NOMO-1 treated with DMSO at 0.1 percent for 48 hours (cell line): ENCODE measurements at regions not wholly inside any gene's neighbourhood (a gene's known extent, or its start where the extent isn't known, plus 50 kb on each side); places are given as distances from the start of the nearest gene placed in this dataset.

Experiments
- DNase-seq: peaks from one replicate; lab custom pipeline; 2025; ENCODE audit not compliant: unreplicated experiment; lab: John Stamatoyannopoulos, UW

DNA sequence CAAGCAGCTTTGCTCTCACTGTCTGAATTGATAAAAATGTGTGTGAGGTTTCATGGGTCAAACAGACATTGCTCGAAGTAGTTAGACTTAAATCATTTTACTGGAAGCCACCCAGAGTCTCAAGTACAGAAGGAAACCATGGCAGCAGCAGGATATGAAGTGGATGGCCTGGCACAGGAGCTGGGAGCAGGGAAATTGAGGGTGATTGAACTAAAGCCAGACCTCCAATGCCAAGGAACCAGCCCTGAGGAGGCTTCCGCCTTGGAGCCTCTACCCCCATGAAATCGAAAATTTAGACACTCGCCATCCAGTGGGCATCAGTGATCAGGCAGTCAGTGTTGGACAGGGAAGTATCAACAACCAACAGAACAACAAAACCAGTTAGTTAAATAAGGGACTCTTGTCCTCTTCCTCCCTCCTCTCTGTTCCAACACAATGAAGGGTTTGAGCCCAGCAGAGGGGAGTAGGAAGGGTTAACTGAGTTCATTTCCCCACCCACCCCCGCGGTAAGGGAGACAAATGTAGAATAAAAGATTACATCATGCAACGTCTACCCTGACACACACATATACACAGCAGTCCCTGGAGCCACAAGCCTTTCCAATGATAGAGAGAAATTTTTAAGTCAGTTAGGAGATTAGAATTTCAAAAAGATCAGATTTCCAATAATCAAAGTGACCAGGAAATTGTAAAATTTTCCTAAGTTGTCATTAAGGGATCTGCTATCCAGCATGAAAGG is 156.3 kb downstream of the SLC16A9 start:
- DNase-seq, result no peak

DNA sequence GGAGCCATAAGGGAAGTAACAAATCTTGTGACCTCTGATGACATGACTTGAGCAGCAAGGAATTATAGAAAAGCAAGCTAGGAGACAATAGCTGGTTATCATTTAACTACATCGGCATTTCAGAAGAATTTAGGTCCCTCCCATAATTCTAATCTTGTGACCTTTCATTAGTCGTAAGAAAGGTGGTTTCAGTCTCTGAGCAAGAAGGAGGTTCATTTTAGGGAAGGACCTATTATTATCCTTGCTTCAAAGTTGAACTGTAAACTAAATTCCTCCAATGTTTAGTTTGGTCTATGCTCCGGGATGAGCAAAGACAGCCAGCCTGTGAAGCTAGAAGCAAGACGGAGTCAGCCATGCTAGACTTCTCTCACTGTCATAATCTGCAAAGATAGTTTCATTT is 159.6 kb downstream of the SLC16A9 start:
- DNase-seq, result no peak

DNA sequence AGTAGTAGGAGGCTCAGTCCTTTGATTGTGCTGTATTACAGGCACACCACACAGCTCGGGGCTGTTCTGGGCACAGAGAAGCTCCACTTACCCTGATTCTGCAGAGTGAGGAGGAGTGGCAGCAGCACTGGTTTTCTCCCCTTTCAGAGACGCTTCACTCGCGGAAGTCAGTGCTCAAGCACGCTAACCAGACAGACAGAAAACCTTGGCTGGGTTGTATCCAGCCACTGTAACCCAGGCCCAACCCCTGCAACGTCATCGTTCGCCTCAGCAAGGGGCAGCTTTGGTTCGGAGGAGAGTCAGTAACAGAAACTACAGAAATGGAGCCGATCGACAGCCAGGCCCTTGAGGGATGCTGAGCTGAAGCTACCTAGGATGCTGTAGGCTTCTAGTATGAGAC is 171.0 kb downstream of the SLC16A9 start:
- DNase-seq, result no peak

- no peak for DNase-seq
These were observed 172.1 kb downstream of the SLC16A9 start for GRCh38 chr10:59537501-59537900.

DNA sequence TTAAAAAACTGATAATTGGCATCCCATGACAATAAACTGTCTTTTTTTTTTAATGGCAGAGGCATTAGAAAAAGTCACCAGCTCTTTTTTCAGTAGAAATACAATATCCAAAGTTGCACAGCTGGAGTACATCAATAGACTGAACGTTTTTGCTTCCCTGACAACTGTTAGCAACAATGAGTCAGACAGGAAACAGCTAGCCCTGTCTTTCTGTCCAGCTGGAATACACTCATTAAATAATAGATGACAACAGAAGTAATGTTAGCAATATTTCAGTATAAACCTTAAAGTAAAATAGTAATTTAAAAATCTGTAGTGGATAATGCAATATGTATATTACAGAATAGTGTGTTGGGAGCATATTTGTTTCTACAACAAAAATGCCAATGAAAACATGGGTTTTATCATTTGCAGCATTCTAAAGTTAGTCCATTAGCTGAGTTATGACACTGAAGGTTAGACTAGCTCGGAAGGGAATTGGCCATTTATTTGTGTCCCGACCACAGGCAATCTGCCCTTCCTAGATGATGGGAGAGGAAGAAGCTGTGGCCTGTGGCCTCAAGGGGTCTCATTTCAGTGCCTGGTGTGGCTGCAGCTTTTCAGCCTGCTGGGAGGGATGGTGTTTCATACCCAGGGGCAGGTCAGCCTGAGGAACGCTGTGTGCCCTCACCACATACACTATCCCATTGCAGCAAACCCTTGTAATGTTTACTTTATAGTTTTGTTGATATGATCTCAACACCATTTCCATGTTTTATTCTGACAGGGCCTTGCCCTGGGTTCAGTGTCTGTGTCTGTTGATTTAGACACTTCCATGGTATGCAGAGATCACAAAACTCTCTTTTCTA is 173.3 kb downstream of the SLC16A9 start:
- no peak for DNase-seq

DNA sequence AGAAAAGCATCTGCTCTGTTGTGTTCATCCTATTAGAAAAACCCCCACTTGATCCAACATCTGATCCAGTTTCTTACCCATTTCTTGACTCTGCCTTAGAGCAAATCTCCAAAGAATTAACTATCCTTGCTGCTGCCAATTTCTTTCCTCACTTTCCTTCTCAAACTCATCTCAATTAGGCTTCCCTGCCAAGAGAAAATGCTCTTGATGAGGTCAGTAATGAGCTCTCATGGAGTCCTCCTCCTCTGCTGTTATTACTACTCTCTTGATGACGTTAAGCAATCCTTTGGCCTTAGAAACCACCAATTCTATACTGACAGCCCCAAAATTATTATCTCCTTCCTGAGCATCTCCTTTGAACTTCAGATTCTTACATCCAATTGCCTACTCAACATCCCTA is 162.0 kb upstream of the FAM13C start:
- DNase-seq, result no peak

DNA sequence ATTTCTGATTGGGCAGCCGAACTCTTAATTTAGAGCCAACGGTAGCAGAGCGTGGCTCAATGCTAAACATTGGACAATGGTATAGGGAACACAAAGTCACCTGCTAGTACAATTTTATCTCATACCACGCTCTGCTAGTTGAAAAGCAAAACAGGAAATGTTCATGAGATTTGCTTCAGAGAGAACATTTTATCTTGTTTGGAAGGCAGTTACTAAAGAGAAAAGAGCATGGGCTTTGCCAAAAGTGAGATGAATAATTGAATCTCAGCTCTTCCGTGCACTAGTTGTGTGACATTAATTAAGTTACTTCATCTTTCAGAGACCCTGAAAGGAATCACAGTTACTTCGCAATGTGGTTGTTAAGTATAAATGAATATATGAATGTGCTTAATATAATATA is 161.5 kb upstream of the FAM13C start:
- DNase-seq, result no peak

- DNase-seq, result no peak
These were observed 155.6 kb upstream of the FAM13C start for GRCh38 chr10:59517996-59518395.

- no peak for DNase-seq
These were observed 155.1 kb upstream of the FAM13C start for GRCh38 chr10:59517341-59517899.

DNA sequence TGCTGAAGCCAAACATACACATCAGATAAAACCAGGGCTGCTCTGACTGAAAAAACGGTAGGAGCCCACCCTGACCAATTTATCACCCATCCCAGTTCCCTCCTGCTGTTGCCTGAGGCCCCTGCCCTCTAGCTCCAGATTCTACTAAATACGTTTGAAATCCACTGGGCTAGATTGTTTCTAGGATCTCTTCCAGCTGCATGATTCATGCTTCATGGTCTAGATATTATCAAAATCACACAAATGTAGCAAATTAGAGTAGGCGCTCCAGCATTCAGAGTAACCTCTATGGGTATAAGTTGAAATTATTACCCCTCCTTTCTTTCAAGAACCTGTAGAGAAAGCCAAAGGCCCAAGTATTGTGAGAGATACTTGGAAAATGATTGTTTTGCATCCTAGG is 151.2 kb upstream of the FAM13C start:
- no peak for DNase-seq

- no peak for DNase-seq
These were observed 150.6 kb upstream of the FAM13C start for GRCh38 chr10:59512951-59513350.

DNA sequence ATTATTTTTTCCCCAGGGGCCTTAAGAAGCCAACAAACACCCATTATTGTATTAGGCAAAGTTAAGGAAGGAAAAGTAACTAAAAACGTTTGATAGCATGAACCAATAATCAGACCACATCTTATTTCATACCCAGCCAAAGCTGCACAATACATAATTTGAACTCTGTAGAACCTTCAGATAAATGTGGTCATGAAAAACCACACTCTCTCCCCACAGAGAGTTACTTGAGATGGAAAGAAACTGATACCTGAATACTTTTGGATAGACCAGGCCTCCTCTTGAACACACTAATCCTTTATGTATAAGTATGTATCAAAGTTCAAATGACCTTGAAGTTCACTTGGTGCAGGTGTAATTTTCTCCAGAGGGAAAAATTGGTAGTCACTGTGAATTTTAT is 146.6 kb upstream of the FAM13C start:
- no peak for DNase-seq

DNA sequence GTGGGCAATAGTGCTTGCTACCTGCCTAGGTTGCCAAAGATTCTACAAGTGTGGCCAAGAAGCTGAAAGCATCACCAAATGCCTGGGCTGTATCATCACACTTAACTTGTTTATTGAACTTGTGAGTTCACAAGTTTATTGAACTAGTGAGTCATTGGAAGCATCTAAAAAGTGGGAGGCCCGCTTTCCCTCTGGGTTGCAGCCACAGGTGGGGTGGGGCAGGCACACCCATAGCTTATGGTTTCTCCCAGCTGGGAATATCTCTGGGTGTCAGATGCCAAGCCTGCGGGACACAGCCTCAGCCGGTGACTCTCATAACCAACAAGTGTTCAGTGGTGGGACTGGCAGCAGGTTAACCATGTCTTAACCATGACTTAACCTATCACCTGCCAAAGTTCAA is 145.9 kb upstream of the FAM13C start:
- no peak for DNase-seq

DNA sequence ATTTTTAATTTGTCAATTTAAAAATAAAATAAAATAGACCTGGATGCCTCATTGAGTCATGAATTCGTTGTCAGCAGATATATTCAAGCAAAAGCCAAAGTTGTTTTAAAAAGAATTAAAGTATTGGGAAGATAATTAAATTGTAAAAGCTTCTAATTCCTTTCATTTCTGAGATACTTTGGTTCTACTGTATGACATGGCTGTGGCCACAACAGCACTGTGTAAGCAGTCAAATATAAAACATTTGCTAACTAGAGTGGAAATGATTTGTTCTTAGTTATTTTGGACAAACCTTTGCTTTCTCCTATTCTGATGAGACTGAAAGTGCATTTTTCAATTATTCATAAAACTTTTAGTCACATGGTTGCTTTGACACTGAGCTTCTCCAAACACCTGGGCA is 143.6 kb upstream of the FAM13C start:
- DNase-seq, result no peak

- DNase-seq, result no peak
These were observed 137.1 kb upstream of the FAM13C start for GRCh38 chr10:59499460-59499859.

DNA sequence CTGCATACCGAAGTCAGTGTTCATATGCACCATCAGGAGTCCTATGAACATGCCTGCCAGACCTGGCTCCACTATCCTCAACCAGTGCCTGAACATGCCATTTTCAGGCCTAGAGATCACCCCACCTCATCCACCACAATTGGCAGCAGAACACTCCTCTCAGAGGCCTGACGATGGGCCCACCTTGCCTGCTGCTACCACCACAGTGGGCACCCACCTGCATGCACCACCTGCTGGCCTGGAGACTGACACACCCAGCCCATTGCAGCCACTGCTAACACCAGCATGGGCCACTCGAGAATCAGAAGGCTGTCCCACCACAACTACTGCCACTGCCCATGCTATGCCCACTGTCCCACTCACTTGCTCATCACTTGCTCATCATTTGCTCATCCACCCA is 130.7 kb upstream of the FAM13C start:
- DNase-seq, result no peak

DNA sequence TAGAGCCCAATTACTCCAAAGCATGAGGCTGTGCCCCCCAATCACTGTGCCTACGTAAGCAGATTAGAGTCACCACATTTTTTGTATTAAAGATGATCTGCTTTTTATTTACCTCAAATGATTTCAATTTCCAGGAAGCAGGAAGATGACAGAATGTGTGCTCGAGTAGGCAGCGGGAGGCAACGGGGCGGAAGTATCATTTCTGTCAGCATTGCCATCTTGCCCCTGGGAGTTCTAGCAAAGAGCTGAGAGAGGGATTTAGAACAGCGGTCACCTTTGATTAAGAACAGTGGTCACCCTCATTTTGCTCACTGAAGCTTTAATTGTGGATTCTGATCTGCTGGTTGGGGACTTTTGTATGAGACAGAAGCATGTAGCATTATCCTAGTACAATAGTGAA is 117.1 kb upstream of the FAM13C start:
- no peak for DNase-seq

- no peak for DNase-seq
These were observed 108.2 kb upstream of the FAM13C start for GRCh38 chr10:59470570-59470969.

- DNase-seq, result no peak
These were observed 102.7 kb upstream of the FAM13C start for GRCh38 chr10:59465088-59465487.

GRCh38 chr10:59464483-59464882 is 102.1 kb upstream of the FAM13C start:
- DNase-seq, result no peak

GRCh38 chr10:59463909-59464308 is 101.6 kb upstream of the FAM13C start:
- no peak for DNase-seq

DNA sequence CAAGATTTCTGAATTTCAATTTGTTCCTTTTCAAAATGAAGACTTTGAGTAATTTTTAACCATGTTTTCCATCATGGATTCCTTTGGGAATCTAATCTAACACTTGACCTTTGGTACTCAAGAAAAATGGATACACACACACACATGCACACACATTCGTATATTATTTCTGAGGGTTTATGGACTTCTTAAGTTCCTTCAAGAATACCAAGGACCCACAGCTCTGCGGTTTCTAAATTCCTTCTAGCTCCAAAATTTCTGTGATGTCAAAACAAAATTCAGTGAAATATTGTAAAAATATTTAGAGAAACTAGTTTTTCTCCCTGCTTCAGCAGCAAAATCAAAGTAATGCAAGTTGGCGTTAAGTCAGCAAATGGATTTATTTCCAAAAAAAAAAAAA is 98.3 kb upstream of the FAM13C start:
- DNase-seq, result no peak
